Eye (tissue), 1 donor: ENCODE measurements at regions not wholly inside any gene's neighbourhood (a gene's known extent, or its start where the extent isn't known, plus 50 kb on each side); places are given as distances from the start of the nearest gene placed in this dataset.

ENCODE experiments used
- DNase-seq: peaks from one replicate; pipeline ENCODE4 v3.0.0-alpha.2; 2015

GRCh38 chr16:63311313-63311712 is 1275.1 kb upstream of the CDH8 start:
- DNase-seq: no peak

GRCh38 chr16:63302811-63303210 is 1266.6 kb upstream of the CDH8 start:
- no peak for DNase-seq

GRCh38 chr16:63301349-63301748 is 1265.1 kb upstream of the CDH8 start:
- DNase-seq: no peak

- no peak for DNase-seq
Observed at GRCh38 chr16:63298993-63299392, 1262.8 kb upstream of the CDH8 start.

GRCh38 chr16:63292036-63292435 is 1255.8 kb upstream of the CDH8 start:
- DNase-seq: no peak

- DNase-seq: peak; percentile 84
Observed at GRCh38 chr16:63289834-63290460, 1253.7 kb upstream of the CDH8 start.

GRCh38 chr16:63287401-63287800 is 1251.2 kb upstream of the CDH8 start:
- no peak for DNase-seq

- no peak for DNase-seq
Observed at GRCh38 chr16:63283721-63284120, 1247.5 kb upstream of the CDH8 start.

- peak; percentile 32 for DNase-seq
Observed at GRCh38 chr16:63244631-63245030, 1208.4 kb upstream of the CDH8 start.

GRCh38 chr16:63241497-63242028 is 1205.3 kb upstream of the CDH8 start:
- peak; percentile 78 for DNase-seq

- DNase-seq: no peak
Observed at GRCh38 chr16:63239065-63239570, 1202.9 kb upstream of the CDH8 start.

GRCh38 chr16:63230421-63231040 is 1194.3 kb upstream of the CDH8 start:
- DNase-seq: no peak

GRCh38 chr16:63228259-63228658 is 1192.0 kb upstream of the CDH8 start:
- no peak for DNase-seq

GRCh38 chr16:63223851-63224250 is 1187.6 kb upstream of the CDH8 start:
- DNase-seq: no peak

GRCh38 chr16:63216696-63217423 is 1180.6 kb upstream of the CDH8 start:
- no peak for DNase-seq

GRCh38 chr16:63201851-63202250 is 1165.6 kb upstream of the CDH8 start:
- DNase-seq: no peak

- no peak for DNase-seq
Observed at GRCh38 chr16:63200940-63201339, 1164.7 kb upstream of the CDH8 start.

GRCh38 chr16:63195336-63195735 is 1159.1 kb upstream of the CDH8 start:
- no peak for DNase-seq

- DNase-seq: no peak
Observed at GRCh38 chr16:63192980-63193379, 1156.7 kb upstream of the CDH8 start.

- peak; percentile 33 for DNase-seq
Observed at GRCh38 chr16:63188086-63188771, 1152.0 kb upstream of the CDH8 start.

GRCh38 chr16:63187638-63188037 is 1151.4 kb upstream of the CDH8 start:
- DNase-seq: no peak

GRCh38 chr16:63185235-63185780 is 1149.1 kb upstream of the CDH8 start:
- no peak for DNase-seq

- DNase-seq: no peak
Observed at GRCh38 chr16:63183743-63184142, 1147.5 kb upstream of the CDH8 start.
